Thoracic aorta (tissue), 2 donors: ENCODE measurements at regions not wholly inside any gene's neighbourhood (a gene's known extent, or its start where the extent isn't known, plus 50 kb on each side); places are given as distances from the start of the nearest gene placed in this dataset.

ENCODE experiments used
- ATAC-seq: fragments of 150-250 bp; one replicate; pipeline ENCODE4 v1.8.0; 2017; ENCODE audit warnings: low read depth; ENCODE audit not compliant: insufficient number of reproducible peaks, low FRiP score
- DNase-seq: peaks from one replicate; pipeline ENCODE4 v3.0.0-alpha.2; 2020; ENCODE audit warnings: low spot score
- H3K27ac ChIP-seq, 2 donors: fragments of 200-600 bp; sonication (generic); 1 replicate in 1 of 2; 2 replicates in 1 of 2; pipeline ENCODE4 v1.5.1; 2016; ENCODE audit warnings: mild to moderate bottlenecking in 2 of 2, moderate library complexity in 2 of 2
- H3K27me3 ChIP-seq: fragments of 200-600 bp; sonication (generic); replicated peaks from 2 replicates; pipeline ENCODE4 v1.6.0; 2016; ENCODE audit warnings: mild to moderate bottlenecking; ENCODE audit not compliant: insufficient read depth
- H3K36me3 ChIP-seq: fragments of 200-600 bp; sonication (generic); one replicate; pipeline ENCODE4 v1.5.1; 2016
- H3K4me1 ChIP-seq, 2 donors: fragments of 200-600 bp; sonication (generic); 1 replicate in 1 of 2; 2 replicates in 1 of 2; pipeline versions ENCODE4 v1.5.1 to v1.6.0; 2016; ENCODE audit warnings: low read depth in 2 of 2, mild to moderate bottlenecking in 1 of 2; ENCODE audit not compliant: control insufficient read depth in 1 of 2
- H3K4me3 ChIP-seq: fragments of 200-600 bp; sonication (generic); 2 replicates; pipeline ENCODE4 v1.5.1; 2016; ENCODE audit warnings: mild to moderate bottlenecking
- H3K9me3 ChIP-seq: fragments of 200-600 bp; sonication (generic); 2 replicates; pipeline ENCODE4 v1.5.1; 2016
- CTCF ChIP-seq: fragments of 200-600 bp; sonication (generic); IDR thresholded peaks from one replicate; pipeline ENCODE4 v1.5.1; 2019; ENCODE audit warnings: antibody characterized with exemption

DNA sequence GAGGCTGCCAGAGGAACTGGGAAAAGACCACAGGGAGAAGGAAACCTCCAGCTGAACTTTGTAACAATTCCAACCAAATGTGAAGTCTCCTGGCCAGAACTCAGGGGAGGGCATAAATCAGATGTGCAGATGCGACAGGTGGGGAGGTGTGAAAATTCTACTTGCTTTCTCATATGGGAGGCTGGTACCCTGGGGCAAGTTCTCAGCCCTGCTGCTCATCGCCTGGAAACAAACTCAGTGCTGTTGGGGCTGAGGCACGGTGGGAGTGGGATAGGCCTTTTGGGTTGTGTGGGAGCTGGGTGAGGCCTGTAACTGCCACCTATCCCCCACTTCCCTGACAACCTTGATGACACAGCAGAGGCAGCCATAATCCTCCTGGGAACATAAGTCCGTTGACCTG, 179.6 kb downstream of the ASB1 start:
- Histone ChIP-seq H3K27ac (no peak overlapping the region), H3K9me3 (peaks cover 18% of the 10 kb centered on the region), H3K36me3 (no peaks in the 10 kb centered on the region), H3K4me3 (no peak overlapping the region), H3K27me3 (no peaks in the 10 kb centered on the region), H3K4me1 (peaks cover 10 to 19% of the 10 kb centered on the region in 2 donors)
- ATAC-seq, result no peak
- no peak for TF ChIP-seq CTCF
- no peak for DNase-seq

- Histone ChIP-seq H3K4me3 (no peak overlapping the region), H3K9me3 (peaks cover 10% of the 10 kb centered on the region), H3K27me3 (no peaks in the 10 kb centered on the region), H3K36me3 (no peaks in the 10 kb centered on the region), H3K4me1 (no peaks in the 10 kb centered on the region), H3K27ac (no peak overlapping the region)
- DNase-seq (no peak), ATAC-seq (no peak)
- TF ChIP-seq CTCF, result no peak
Observed at GRCh38 chr2:238613610-238614009, 186.9 kb downstream of the ASB1 start.

- H3K9me3 ChIP-seq, result peaks cover 7% of the 10 kb centered on the region
- no peaks in the 10 kb centered on the region for H3K4me1 ChIP-seq
- DNase-seq (no peak), ATAC-seq (no peak)
- TF ChIP-seq CTCF, result no peak
- no peaks in the 10 kb centered on the region for H3K36me3 ChIP-seq
- H3K27ac ChIP-seq, result no peak overlapping the region
- H3K4me3 ChIP-seq, result no peak overlapping the region
- H3K27me3 ChIP-seq, result no peaks in the 10 kb centered on the region
Observed at GRCh38 chr2:238614376-238614775, 187.6 kb downstream of the ASB1 start.

DNA sequence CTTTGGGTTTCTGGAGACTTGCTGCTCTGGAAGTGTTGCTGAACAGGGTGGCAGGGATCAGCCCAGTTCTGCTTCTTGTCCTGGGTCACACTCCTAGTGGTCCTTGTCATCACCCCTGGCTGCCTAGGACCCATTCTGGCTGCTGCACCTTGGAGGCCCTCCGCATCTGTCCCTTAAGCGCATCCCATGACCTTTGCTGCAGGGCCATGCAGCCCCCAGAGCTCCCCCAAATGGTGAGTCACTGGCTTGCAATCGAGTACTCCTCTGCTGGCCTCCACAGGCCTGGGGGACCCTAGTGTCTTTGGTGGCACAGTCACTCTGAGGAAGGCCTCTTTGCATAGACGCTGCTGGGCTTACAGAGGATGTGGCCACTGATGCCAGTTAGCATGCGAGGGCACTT, 188.5 kb downstream of the ASB1 start:
- DNase-seq (no peak), ATAC-seq (no peak)
- no peaks in the 10 kb centered on the region for H3K9me3 ChIP-seq
- no peaks in the 10 kb centered on the region for H3K36me3 ChIP-seq
- H3K27ac ChIP-seq, result no peak overlapping the region
- TF ChIP-seq CTCF, result no peak
- no peaks in the 10 kb centered on the region for H3K4me1 ChIP-seq
- H3K27me3 ChIP-seq, result no peaks in the 10 kb centered on the region
- no peak overlapping the region for H3K4me3 ChIP-seq

DNA sequence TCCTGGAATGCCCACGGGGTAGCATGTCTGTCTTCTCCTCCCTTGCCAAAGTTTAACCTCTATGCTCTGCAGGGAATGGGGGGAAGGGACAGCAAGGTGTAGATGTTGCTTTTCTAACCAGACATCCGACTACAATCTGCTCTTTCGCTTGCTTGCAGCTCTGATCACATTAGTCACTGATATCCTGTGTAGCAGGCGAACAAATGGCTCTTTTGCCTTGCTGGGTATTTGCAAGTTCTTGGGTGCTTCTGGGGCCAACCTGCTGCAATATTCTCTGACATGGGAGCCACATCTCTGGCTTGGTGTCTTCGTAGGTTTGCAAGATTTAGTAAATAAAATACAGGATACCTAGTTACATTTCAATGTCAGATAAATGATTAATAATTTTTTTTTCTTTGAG, 190.0 kb downstream of the ASB1 start:
- no peaks in the 10 kb centered on the region for H3K4me1 ChIP-seq
- H3K9me3 ChIP-seq, result no peaks in the 10 kb centered on the region
- no peak for TF ChIP-seq CTCF
- H3K27me3 ChIP-seq, result no peaks in the 10 kb centered on the region
- H3K27ac ChIP-seq, result no peak overlapping the region
- H3K4me3 ChIP-seq, result no peak overlapping the region
- H3K36me3 ChIP-seq, result no peaks in the 10 kb centered on the region
- no peak for DNase-seq
- ATAC-seq, result no peak
